GM23338 (cell line): ENCODE measurements at regions not wholly inside any gene's neighbourhood (a gene's known extent, or its start where the extent isn't known, plus 50 kb on each side); places are given as distances from the start of the nearest gene placed in this dataset.

Experiments used
- ATAC-seq: fragments of 200-7000 bp; cut with Tn5 transposase; 3 replicates; pipeline ENCODE4 v1.9.1; 2020
- DNase-seq: peaks from one replicate; pipeline ENCODE4 v3.0.0-alpha.2; 2015; ENCODE audit warnings: low spot score
- H2AFZ ChIP-seq: fragments of 200-600 bp; sonication (generic); 2 replicates; pipeline ENCODE4 v1.8.0; 2016; ENCODE audit warnings: antibody characterized with exemption, mild to moderate bottlenecking, moderate library complexity
- H3F3A ChIP-seq: fragments of 200-600 bp; sonication (generic); replicated peaks from 2 replicates; pipeline ENCODE4 v1.8.0; 2017; ENCODE audit warnings: antibody characterized with exemption, mixed run types, low read depth
- H3K27ac ChIP-seq: fragments of 200-600 bp; sonication (generic); 2 replicates; pipeline ENCODE4 v1.6.1; 2016; ENCODE audit warnings: low read depth
- H3K27me3 ChIP-seq: fragments of 200-600 bp; sonication (generic); 2 replicates; pipeline ENCODE4 v1.8.0; 2016; ENCODE audit warnings: mild to moderate bottlenecking, mixed run types, moderate library complexity; ENCODE audit not compliant: insufficient read depth
- H3K36me3 ChIP-seq: fragments of 200-600 bp; sonication (generic); 2 replicates; pipeline ENCODE4 v1.8.0; 2016; ENCODE audit warnings: mild to moderate bottlenecking; ENCODE audit not compliant: insufficient read depth
- H3K4me1 ChIP-seq: fragments of 200-600 bp; sonication (generic); 2 replicates; pipeline ENCODE4 v1.8.0; 2016; ENCODE audit warnings: mild to moderate bottlenecking, moderate library complexity; ENCODE audit not compliant: insufficient read depth
- H3K4me2 ChIP-seq: fragments of 200-600 bp; sonication (generic); 2 replicates; pipeline ENCODE4 v1.7.1; 2017; ENCODE audit warnings: mixed run types
- H3K4me3 ChIP-seq: fragments of 200-600 bp; sonication (generic); 2 replicates; pipeline ENCODE4 v1.6.1; 2016; ENCODE audit warnings: mixed run types
- H3K79me2 ChIP-seq: fragments of 200-600 bp; sonication (generic); replicated peaks from 2 replicates; pipeline ENCODE4 v1.8.0; 2017; ENCODE audit warnings: mild to moderate bottlenecking; ENCODE audit not compliant: insufficient read depth
- H3K9me2 ChIP-seq: fragments of 200-600 bp; sonication (generic); 2 replicates; pipeline ENCODE4 v1.8.0; 2017; ENCODE audit not compliant: insufficient read depth
- H4K20me1 ChIP-seq: fragments of 200-600 bp; sonication (generic); replicated peaks from 2 replicates; pipeline ENCODE4 v1.8.0; 2017; ENCODE audit warnings: mild to moderate bottlenecking; ENCODE audit not compliant: insufficient read depth
- H3K27ac Mint-ChIP-seq: 2 replicates; pipeline ENCODE4 v1.8.0; 2020; ENCODE audit warnings: inconsistent platforms, mild to moderate bottlenecking, moderate library complexity, mixed read lengths
- H3K27me3 Mint-ChIP-seq: 3 replicates; pipeline ENCODE4 v1.8.0; 2022; ENCODE audit warnings: low read depth, mild to moderate bottlenecking, moderate library complexity, mixed read lengths, inconsistent platforms; ENCODE audit not compliant: insufficient read depth, poor library complexity
- H3K36me3 Mint-ChIP-seq: 3 replicates; pipeline ENCODE4 v1.8.0; 2021; ENCODE audit warnings: low read depth, mild to moderate bottlenecking, inconsistent platforms, moderate library complexity, mixed read lengths
- H3K4me1 Mint-ChIP-seq: 3 replicates; pipeline ENCODE4 v1.8.0; 2020; ENCODE audit warnings: mild to moderate bottlenecking, inconsistent platforms, mixed read lengths
- H3K4me3 Mint-ChIP-seq: 3 replicates; pipeline ENCODE4 v1.8.0; 2021; ENCODE audit warnings: moderate library complexity, mild to moderate bottlenecking, inconsistent platforms, mixed read lengths
- H3K9me3 Mint-ChIP-seq: 3 replicates; pipeline ENCODE4 v1.8.0; 2020; ENCODE audit warnings: moderate library complexity, mild to moderate bottlenecking, inconsistent platforms, mixed read lengths
- CREB1 ChIP-seq: fragments of 250-450 bp; sonication (Bioruptor Pico); IDR thresholded peaks from 2 replicates; pipeline ENCODE4 v1.5.0; 2020; ENCODE audit warnings: low read depth, mild to moderate bottlenecking, moderate library complexity
- EZH2 ChIP-seq: fragments of 200-600 bp; sonication (generic); IDR thresholded peaks from one replicate; pipeline ENCODE4 v1.8.0; 2017; ENCODE audit warnings: antibody characterized with exemption, mild to moderate bottlenecking, low read depth; ENCODE audit not compliant: unreplicated experiment
- EZH2phosphoT487 ChIP-seq: fragments of 200-600 bp; sonication (generic); IDR thresholded peaks from one replicate; pipeline ENCODE4 v1.8.1; 2018; ENCODE audit warnings: antibody characterized with exemption; ENCODE audit not compliant: unreplicated experiment
- JUNB ChIP-seq: IDR thresholded peaks from one replicate; pipeline ENCODE4 v1.6.1; 2016; ENCODE audit warnings: antibody characterized with exemption; ENCODE audit not compliant: unreplicated experiment
- NANOG ChIP-seq: IDR thresholded peaks from 2 replicates; pipeline ENCODE4 v1.6.1; 2016; ENCODE audit warnings: antibody characterized with exemption, borderline replicate concordance
- POLR2AphosphoS5 ChIP-seq: IDR thresholded peaks from 2 replicates; pipeline ENCODE4 v1.6.1; 2016; ENCODE audit warnings: antibody characterized with exemption, low read depth
- STAT1 ChIP-seq: IDR thresholded peaks from one replicate; pipeline ENCODE4 v1.6.1; 2016; ENCODE audit warnings: antibody characterized with exemption; ENCODE audit not compliant: unreplicated experiment
- ZNF114 ChIP-seq: fragments of 250-450 bp; sonication (Bioruptor Pico); IDR thresholded peaks from 2 replicates; pipeline ENCODE4 v1.5.0; 2020; ENCODE audit warnings: mild to moderate bottlenecking, moderate library complexity
- ZNF331 ChIP-seq: fragments of 250-450 bp; sonication (Bioruptor Pico); IDR thresholded peaks from 2 replicates; pipeline ENCODE4 v1.5.0; 2020; ENCODE audit warnings: low read depth, mild to moderate bottlenecking, moderate library complexity
- TF ChIP-seq, protein P1 (sequence below): IDR thresholded peaks from one replicate; pipeline ENCODE4 v1.6.1; 2018; ENCODE audit warnings: antibody characterized with exemption; ENCODE audit not compliant: unreplicated experiment
- TF ChIP-seq, protein P2 (sequence below), 2 experiments: fragments of 200-600 bp in 1 of 2; sonication (generic) in 1 of 2; conservative IDR thresholded peaks; 2 replicates each; pipeline versions ENCODE4 v1.5.1 to v1.6.1; 2016 to 2017; ENCODE audit warnings: antibody characterized with exemption in 2 of 2, low read depth in 2 of 2, mild to moderate bottlenecking in 2 of 2, moderate library complexity in 1 of 2
- TF ChIP-seq, protein P3 (sequence below): fragments of 250-450 bp; sonication (Bioruptor Pico); IDR thresholded peaks from 2 replicates; pipeline ENCODE4 v1.5.0; 2020; ENCODE audit warnings: mild to moderate bottlenecking, moderate library complexity

DNA sequence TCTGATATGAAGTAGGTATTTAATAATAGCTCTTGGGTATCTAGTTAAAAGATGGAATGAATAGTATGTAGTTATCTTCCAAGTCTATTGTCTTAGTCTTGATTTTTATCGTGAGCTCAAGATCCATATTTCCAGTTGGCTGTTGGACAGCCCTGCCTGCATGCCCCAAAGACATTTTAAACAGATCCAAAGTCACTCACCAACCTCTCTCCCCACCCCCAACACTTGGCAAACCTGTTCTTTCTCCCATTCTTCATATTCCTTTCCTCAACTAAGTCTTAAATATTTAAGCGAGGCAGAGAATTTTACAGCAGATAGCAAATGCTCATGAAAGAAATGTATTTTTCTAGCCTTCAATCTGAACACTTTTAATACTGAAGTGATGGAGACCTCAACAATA is 80.7 kb upstream of the PALS2 start:
- Mint-ChIP-seq H3K27ac (no peak overlapping the region), H3K36me3 (peaks cover 8% of the 10 kb centered on the region), H3K9me3 (peaks cover 9% of the 10 kb centered on the region), H3K4me1 (peaks cover 17% of the 10 kb centered on the region), H3K4me3 (no peak overlapping the region), H3K27me3 (peaks cover 8% of the 10 kb centered on the region)
- TF ChIP-seq EZH2phosphoT487 (no peak), ZNF331 (CRISPR knock-in tag) (no peak)
- ATAC-seq (no peak), DNase-seq (no peak)
- Histone ChIP-seq H2AFZ (0 out of 2 replicates have a peak overlapping the region, but pooled peaks have one; percentile 53), H3K4me2 (no peak overlapping the region), H3F3A (no peaks in the 10 kb centered on the region; the same call in 1 of the 2 replicates), H3K4me1 (peaks cover 5% of the 10 kb centered on the region; the same call in 1 of the 2 replicates), H4K20me1 (no peaks in the 10 kb centered on the region), H3K36me3 (no peaks in the 10 kb centered on the region), H3K79me2 (no peaks in the 10 kb centered on the region), H3K4me3 (no peak overlapping the region), H3K27me3 (no peaks in the 10 kb centered on the region), H3K9me2 (0 out of 2 replicates have a peak, but pooled peaks cover 9% of the 10 kb centered on the region), H3K27ac (no peak overlapping the region)

DNA sequence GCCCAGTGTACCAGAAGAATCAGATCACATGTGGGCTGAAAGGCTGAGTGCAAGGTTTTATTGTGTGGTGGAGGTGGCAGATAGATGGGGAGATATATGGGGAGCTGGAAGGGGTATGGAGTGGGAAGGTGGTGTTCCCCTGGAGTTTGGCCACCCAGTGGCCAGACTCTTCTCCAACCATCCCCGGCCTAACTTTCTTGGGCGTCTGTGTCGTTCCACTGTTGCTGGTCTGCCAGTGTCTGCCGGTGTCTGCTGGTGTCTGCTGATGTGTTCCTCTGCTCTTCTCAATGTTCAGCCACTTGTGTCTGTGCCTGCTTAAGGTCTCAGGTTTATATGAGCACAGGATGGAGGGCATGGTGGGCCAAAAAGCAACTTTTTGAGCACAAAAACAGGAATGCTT is 78.4 kb upstream of the PALS2 start:
- Histone ChIP-seq H3K9me2 (0 out of 2 replicates have a peak, but pooled peaks cover 9% of the 10 kb centered on the region), H3F3A (no peaks in the 10 kb centered on the region; the same call in 1 of the 2 replicates), H3K36me3 (no peaks in the 10 kb centered on the region), H3K27me3 (no peaks in the 10 kb centered on the region), H2AFZ (no peak overlapping the region), H3K79me2 (no peaks in the 10 kb centered on the region), H3K4me3 (no peak overlapping the region), H3K4me2 (no peak overlapping the region), H3K27ac (no peak overlapping the region), H4K20me1 (no peaks in the 10 kb centered on the region), H3K4me1 (peaks cover 7% of the 10 kb centered on the region)
- peaks cover 6% of the 10 kb centered on the region for H3K27me3 Mint-ChIP-seq
- H3K4me3 Mint-ChIP-seq = no peak overlapping the region
- ATAC-seq = no peak
- no peak overlapping the region for H3K27ac Mint-ChIP-seq
- peaks cover 8% of the 10 kb centered on the region for H3K36me3 Mint-ChIP-seq
- peaks cover 28% of the 10 kb centered on the region for H3K4me1 Mint-ChIP-seq
- H3K9me3 Mint-ChIP-seq = peaks cover 9% of the 10 kb centered on the region
- DNase-seq = no peak
- TF ChIP-seq, protein P1, sequence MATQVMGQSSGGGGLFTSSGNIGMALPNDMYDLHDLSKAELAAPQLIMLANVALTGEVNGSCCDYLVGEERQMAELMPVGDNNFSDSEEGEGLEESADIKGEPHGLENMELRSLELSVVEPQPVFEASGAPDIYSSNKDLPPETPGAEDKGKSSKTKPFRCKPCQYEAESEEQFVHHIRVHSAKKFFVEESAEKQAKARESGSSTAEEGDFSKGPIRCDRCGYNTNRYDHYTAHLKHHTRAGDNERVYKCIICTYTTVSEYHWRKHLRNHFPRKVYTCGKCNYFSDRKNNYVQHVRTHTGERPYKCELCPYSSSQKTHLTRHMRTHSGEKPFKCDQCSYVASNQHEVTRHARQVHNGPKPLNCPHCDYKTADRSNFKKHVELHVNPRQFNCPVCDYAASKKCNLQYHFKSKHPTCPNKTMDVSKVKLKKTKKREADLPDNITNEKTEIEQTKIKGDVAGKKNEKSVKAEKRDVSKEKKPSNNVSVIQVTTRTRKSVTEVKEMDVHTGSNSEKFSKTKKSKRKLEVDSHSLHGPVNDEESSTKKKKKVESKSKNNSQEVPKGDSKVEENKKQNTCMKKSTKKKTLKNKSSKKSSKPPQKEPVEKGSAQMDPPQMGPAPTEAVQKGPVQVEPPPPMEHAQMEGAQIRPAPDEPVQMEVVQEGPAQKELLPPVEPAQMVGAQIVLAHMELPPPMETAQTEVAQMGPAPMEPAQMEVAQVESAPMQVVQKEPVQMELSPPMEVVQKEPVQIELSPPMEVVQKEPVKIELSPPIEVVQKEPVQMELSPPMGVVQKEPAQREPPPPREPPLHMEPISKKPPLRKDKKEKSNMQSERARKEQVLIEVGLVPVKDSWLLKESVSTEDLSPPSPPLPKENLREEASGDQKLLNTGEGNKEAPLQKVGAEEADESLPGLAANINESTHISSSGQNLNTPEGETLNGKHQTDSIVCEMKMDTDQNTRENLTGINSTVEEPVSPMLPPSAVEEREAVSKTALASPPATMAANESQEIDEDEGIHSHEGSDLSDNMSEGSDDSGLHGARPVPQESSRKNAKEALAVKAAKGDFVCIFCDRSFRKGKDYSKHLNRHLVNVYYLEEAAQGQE = no peak
- TF ChIP-seq POLR2AphosphoS5 (no peak), STAT1 (no peak), EZH2 (no peak), CREB1 (CRISPR knock-in tag) (no peak), NANOG (no peak), ZNF114 (CRISPR knock-in tag) (no peak), JUNB (no peak)
- TF ChIP-seq, protein P2, sequence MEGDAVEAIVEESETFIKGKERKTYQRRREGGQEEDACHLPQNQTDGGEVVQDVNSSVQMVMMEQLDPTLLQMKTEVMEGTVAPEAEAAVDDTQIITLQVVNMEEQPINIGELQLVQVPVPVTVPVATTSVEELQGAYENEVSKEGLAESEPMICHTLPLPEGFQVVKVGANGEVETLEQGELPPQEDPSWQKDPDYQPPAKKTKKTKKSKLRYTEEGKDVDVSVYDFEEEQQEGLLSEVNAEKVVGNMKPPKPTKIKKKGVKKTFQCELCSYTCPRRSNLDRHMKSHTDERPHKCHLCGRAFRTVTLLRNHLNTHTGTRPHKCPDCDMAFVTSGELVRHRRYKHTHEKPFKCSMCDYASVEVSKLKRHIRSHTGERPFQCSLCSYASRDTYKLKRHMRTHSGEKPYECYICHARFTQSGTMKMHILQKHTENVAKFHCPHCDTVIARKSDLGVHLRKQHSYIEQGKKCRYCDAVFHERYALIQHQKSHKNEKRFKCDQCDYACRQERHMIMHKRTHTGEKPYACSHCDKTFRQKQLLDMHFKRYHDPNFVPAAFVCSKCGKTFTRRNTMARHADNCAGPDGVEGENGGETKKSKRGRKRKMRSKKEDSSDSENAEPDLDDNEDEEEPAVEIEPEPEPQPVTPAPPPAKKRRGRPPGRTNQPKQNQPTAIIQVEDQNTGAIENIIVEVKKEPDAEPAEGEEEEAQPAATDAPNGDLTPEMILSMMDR (conservative IDR thresholded peaks at IDR 0.05; ENCODE audit: low read depth in 2 of 2) = no peak; a peak in 1 of 4 replicates
- TF ChIP-seq, protein P3, sequence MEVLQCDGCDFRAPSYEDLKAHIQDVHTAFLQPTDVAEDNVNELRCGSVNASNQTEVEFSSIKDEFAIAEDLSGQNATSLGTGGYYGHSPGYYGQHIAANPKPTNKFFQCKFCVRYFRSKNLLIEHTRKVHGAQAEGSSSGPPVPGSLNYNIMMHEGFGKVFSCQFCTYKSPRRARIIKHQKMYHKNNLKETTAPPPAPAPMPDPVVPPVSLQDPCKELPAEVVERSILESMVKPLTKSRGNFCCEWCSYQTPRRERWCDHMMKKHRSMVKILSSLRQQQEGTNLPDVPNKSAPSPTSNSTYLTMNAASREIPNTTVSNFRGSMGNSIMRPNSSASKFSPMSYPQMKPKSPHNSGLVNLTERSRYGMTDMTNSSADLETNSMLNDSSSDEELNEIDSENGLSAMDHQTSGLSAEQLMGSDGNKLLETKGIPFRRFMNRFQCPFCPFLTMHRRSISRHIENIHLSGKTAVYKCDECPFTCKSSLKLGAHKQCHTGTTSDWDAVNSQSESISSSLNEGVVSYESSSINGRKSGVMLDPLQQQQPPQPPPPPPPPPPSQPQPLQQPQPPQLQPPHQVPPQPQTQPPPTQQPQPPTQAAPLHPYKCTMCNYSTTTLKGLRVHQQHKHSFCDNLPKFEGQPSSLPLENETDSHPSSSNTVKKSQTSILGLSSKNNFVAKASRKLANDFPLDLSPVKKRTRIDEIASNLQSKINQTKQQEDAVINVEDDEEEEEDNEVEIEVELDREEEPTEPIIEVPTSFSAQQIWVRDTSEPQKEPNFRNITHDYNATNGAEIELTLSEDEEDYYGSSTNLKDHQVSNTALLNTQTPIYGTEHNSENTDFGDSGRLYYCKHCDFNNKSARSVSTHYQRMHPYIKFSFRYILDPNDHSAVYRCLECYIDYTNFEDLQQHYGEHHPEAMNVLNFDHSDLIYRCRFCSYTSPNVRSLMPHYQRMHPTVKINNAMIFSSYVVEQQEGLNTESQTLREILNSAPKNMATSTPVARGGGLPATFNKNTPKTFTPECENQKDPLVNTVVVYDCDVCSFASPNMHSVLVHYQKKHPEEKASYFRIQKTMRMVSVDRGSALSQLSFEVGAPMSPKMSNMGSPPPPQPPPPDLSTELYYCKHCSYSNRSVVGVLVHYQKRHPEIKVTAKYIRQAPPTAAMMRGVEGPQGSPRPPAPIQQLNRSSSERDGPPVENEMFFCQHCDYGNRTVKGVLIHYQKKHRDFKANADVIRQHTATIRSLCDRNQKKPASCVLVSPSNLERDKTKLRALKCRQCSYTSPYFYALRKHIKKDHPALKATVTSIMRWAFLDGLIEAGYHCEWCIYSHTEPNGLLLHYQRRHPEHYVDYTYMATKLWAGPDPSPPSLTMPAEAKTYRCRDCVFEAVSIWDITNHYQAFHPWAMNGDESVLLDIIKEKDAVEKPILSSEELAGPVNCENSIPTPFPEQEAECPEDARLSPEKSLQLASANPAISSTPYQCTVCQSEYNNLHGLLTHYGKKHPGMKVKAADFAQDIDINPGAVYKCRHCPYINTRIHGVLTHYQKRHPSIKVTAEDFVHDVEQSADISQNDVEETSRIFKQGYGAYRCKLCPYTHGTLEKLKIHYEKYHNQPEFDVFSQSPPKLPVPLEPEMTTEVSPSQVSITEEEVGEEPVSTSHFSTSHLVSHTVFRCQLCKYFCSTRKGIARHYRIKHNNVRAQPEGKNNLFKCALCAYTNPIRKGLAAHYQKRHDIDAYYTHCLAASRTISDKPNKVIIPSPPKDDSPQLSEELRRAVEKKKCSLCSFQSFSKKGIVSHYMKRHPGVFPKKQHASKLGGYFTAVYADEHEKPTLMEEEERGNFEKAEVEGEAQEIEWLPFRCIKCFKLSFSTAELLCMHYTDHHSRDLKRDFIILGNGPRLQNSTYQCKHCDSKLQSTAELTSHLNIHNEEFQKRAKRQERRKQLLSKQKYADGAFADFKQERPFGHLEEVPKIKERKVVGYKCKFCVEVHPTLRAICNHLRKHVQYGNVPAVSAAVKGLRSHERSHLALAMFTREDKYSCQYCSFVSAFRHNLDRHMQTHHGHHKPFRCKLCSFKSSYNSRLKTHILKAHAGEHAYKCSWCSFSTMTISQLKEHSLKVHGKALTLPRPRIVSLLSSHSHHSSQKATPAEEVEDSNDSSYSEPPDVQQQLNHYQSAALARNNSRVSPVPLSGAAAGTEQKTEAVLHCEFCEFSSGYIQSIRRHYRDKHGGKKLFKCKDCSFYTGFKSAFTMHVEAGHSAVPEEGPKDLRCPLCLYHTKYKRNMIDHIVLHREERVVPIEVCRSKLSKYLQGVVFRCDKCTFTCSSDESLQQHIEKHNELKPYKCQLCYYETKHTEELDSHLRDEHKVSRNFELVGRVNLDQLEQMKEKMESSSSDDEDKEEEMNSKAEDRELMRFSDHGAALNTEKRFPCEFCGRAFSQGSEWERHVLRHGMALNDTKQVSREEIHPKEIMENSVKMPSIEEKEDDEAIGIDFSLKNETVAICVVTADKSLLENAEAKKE (CRISPR knock-in tag) = no peak
